ENCODE measurements at regions not wholly inside any gene's neighbourhood (a gene's known extent, or its start where the extent isn't known, plus 50 kb on each side); places are given as distances from the start of the nearest gene placed in this dataset.
"Not testable (repeated sequence)": the region's sequence is repeated elsewhere in the genome, so short reads cannot be mapped to it uniquely, and the experiment has no call there.

GRCh38 chr2:13698847-13699246, 933.7 kb upstream of the LRATD1 start:
- no peak for FAIRE-seq
- TF ChIP-seq POLR2A (IDR thresholded peaks at IDR 0.05; ENCODE audit: low read depth, low read length), result no peak
- DNase-seq (ENCODE audit: insufficient read length, low spot score), result no peak

- not testable (repeated sequence) for DNase-seq (ENCODE audit: insufficient read length, low spot score); FAIRE-seq
Measured at GRCh38 chr2:13699939-13700338, 932.6 kb upstream of the LRATD1 start.

- TF ChIP-seq POLR2A (IDR thresholded peaks at IDR 0.05; ENCODE audit: low read depth, low read length), result no peak
- DNase-seq (ENCODE audit: insufficient read length, low spot score), result no peak
- no peak for FAIRE-seq
Measured at GRCh38 chr2:13711154-13711553, 921.4 kb upstream of the LRATD1 start.

GRCh38 chr2:13714466-13714865, 918.1 kb upstream of the LRATD1 start:
- no peak for TF ChIP-seq POLR2A (IDR thresholded peaks at IDR 0.05; ENCODE audit: low read depth, low read length)
- DNase-seq (ENCODE audit: insufficient read length, low spot score) (no peak), FAIRE-seq (no peak)

DNA sequence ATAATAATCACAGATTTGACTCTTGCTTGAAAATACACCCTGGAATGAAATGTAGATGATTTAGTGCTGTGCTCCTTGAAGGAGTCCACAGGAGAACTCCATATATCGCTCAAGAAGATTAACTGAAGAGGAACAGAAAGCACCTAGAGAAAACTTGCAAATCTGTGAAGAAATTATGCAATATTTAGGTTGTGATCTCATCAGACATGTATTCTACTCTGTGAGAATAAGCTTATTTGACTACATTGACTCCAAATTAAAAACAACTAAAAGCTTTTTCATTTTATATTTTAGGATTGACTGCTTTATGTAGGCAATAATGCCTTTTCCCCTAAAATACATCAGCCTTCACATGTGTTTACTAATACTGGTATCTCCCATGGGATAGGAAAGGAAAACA, 906.6 kb upstream of the LRATD1 start:
- FAIRE-seq (no peak), DNase-seq (ENCODE audit: insufficient read length, low spot score) (no peak)
- no peak for TF ChIP-seq POLR2A (IDR thresholded peaks at IDR 0.05; ENCODE audit: low read depth, low read length)

- no peak for TF ChIP-seq POLR2A (IDR thresholded peaks at IDR 0.05; ENCODE audit: low read depth, low read length)
- DNase-seq (ENCODE audit: insufficient read length, low spot score) (no peak), FAIRE-seq (no peak)
Measured at GRCh38 chr2:13745330-13745729, 887.2 kb upstream of the LRATD1 start.

DNA sequence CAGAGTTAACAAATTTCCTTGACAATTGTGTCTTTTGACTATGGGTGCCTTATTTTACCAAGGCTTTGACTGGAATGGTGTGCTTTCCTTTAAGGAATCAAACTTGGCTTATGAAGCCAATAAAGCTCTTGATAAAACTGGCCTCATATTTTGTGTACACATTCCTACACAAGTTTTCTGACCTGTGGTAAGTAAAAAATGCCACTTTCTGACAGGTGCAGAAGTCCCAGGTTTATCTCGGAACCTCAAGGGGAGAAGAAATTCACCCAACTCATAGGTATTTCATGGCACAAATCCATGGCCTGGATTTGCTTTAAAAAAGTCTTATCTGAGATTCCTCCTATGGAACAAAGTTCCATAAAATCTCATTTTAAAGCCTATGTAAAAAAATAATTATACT, 880.6 kb upstream of the LRATD1 start:
- no peak for TF ChIP-seq POLR2A (IDR thresholded peaks at IDR 0.05; ENCODE audit: low read depth, low read length)
- DNase-seq (ENCODE audit: insufficient read length, low spot score) (no peak), FAIRE-seq (no peak)

- no peak for TF ChIP-seq POLR2A (IDR thresholded peaks at IDR 0.05; ENCODE audit: low read depth, low read length)
- DNase-seq (ENCODE audit: insufficient read length, low spot score) (no peak), FAIRE-seq (no peak)
Measured at GRCh38 chr2:13758412-13758811, 874.1 kb upstream of the LRATD1 start.

- no peak for TF ChIP-seq POLR2A (IDR thresholded peaks at IDR 0.05; ENCODE audit: low read depth, low read length)
- no peak for DNase-seq (ENCODE audit: insufficient read length, low spot score)
- no peak for FAIRE-seq
Measured at GRCh38 chr2:13768274-13768673, 864.2 kb upstream of the LRATD1 start.

- no peak for DNase-seq (ENCODE audit: insufficient read length, low spot score)
- TF ChIP-seq POLR2A (IDR thresholded peaks at IDR 0.05; ENCODE audit: low read depth, low read length), result no peak
- FAIRE-seq, result no peak
Measured at GRCh38 chr2:13770279-13770678, 862.2 kb upstream of the LRATD1 start.

GRCh38 chr2:13779996-13780395, 852.5 kb upstream of the LRATD1 start:
- TF ChIP-seq POLR2A (IDR thresholded peaks at IDR 0.05; ENCODE audit: low read depth, low read length), result no peak
- no peak for DNase-seq (ENCODE audit: insufficient read length, low spot score)
- FAIRE-seq, result no peak

- no peak for TF ChIP-seq POLR2A (IDR thresholded peaks at IDR 0.05; ENCODE audit: low read depth, low read length)
- DNase-seq (ENCODE audit: insufficient read length, low spot score), result no peak
- FAIRE-seq, result no peak
Measured at GRCh38 chr2:13791019-13791547, 841.4 kb upstream of the LRATD1 start.

GRCh38 chr2:13806539-13806938, 826.0 kb upstream of the LRATD1 start:
- TF ChIP-seq POLR2A (IDR thresholded peaks at IDR 0.05; ENCODE audit: low read depth, low read length), result no peak
- FAIRE-seq, result no peak
- no peak for DNase-seq (ENCODE audit: insufficient read length, low spot score)

GRCh38 chr2:13813236-13813635, 819.3 kb upstream of the LRATD1 start:
- DNase-seq (ENCODE audit: insufficient read length, low spot score) (no peak), FAIRE-seq (no peak)
- no peak for TF ChIP-seq POLR2A (IDR thresholded peaks at IDR 0.05; ENCODE audit: low read depth, low read length)

DNA sequence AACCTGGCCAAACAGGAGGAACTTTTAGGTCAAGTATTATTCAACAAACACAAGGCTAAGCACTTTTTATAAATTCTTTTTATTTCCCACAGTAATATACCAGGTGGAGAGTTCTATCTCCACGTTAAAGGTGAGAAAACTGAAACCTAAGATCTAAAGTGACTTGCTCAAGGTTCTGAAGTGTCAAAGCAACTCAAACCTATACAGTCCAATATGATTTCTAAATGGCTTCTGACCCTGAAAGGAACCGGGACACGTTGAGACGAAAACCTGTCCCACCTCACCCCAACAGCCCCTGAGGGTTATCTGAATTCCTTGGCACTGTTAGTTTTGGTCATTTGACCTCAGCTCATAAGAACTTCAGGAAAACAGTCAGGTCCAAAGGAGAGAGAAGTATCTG, 814.5 kb upstream of the LRATD1 start:
- TF ChIP-seq POLR2A (IDR thresholded peaks at IDR 0.05; ENCODE audit: low read depth, low read length), result no peak
- DNase-seq (ENCODE audit: insufficient read length, low spot score) (no peak), FAIRE-seq (no peak)

DNA sequence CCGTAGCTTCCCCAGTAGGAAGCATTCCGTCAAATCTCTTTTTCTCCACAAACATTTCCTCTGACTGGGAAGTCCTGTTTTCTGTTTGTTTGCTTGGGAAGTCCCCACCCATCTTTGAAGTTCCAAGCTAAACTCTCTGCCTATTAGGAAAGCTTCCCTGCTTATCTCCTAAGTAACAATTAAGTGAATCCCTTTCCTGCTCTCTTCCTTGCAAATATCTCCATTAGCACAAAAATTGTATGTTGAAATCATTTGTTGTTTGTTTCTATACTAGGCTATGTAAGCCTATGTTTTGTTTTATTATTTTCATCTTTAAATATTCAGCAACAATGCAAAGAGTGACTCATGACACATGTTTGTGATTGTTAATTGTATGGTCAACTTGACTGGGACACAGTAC, 812.6 kb upstream of the LRATD1 start:
- no peak for FAIRE-seq
- TF ChIP-seq POLR2A (IDR thresholded peaks at IDR 0.05; ENCODE audit: low read depth, low read length), result no peak
- DNase-seq (ENCODE audit: insufficient read length, low spot score), result no peak
